K562 (cell line): ENCODE measurements at regions not wholly inside any gene's neighbourhood (a gene's known extent, or its start where the extent isn't known, plus 50 kb on each side); places are given as distances from the start of the nearest gene placed in this dataset.

Experiments
- ATAC-seq: fragments of 200-7000 bp; cut with Tn5 transposase; 3 replicates; pipeline ENCODE4 v1.9.1; 2020; ENCODE audit warnings: moderate library complexity
- BruUV-seq: library from RNA; stranded (reverse); fragments of 400-500 nt; replicated peaks from 2 replicates; lab custom pipeline; 2021; lab: Mats Ljungman, UMichigan
- CTCF ChIA-PET: fragments of 300-600 bp; formaldehyde crosslinking; extraction: SDS; loops from one replicate; lab custom pipeline; 2021; ENCODE audit warnings: low intra/inter-chr PET ratio; lab: Yijun Ruan, JAX
- POLR2A ChIA-PET: fragments of 300-600, 350-650 bp; sonication (Branson Sonifier 250); formaldehyde crosslinking; extraction: SDS; loops from one replicate; lab custom pipeline; 2021; ENCODE audit warnings: antibody characterized with exemption, inconsistent platforms; lab: Yijun Ruan, JAX
- DNase-seq, 4 experiments: peaks; one replicate each; pipeline versions ENCODE4 v3.0.0 to v3.0.0-alpha.2; 2011 to 2018; ENCODE audit warnings: low spot score in 3 of 4, mixed read lengths in 3 of 4; ENCODE audit errors: extremely low read depth in 1 of 4
- FAIRE-seq: peaks from 2 replicates; lab custom pipeline; 2011; peaks lifted over from hg19 to GRCh38; lab: Jason Lieb, UNC
- H2AFZ ChIP-seq: 2 replicates; pipeline ENCODE4 v1.6.0; 2011; ENCODE audit warnings: low read depth, low read length, control low read depth, inconsistent platforms
- H3K27ac ChIP-seq: fragments of 200-600 bp; 3 replicates; pipeline ENCODE4 v1.8.0; 2011; ENCODE audit warnings: low read depth, mild to moderate bottlenecking, control low read depth, inconsistent platforms, low read length, moderate library complexity, mixed read lengths; ENCODE audit errors: extremely low read depth
- H3K27me3 ChIP-seq, 2 experiments: fragments of 300-600 bp in 1 of 2; 2 replicates in 1 of 2; 3 replicates in 1 of 2; pipeline versions ENCODE4 v1.6.0 to v1.8.0; 2011; ENCODE audit warnings: inconsistent platforms in 2 of 2, low read length in 2 of 2, mild to moderate bottlenecking in 1 of 2, mixed read lengths in 1 of 2, moderate library complexity in 1 of 2; ENCODE audit not compliant: control insufficient read depth in 2 of 2, insufficient read depth in 2 of 2
- H3K36me3 ChIP-seq: fragments of 300-600 bp; 3 replicates; pipeline ENCODE4 v1.8.0; 2011; ENCODE audit warnings: mild to moderate bottlenecking, low read length, inconsistent platforms; ENCODE audit not compliant: control insufficient read depth, insufficient read depth
- H3K4me1 ChIP-seq, 2 experiments: fragments of 200-600 bp in 1 of 2; replicated peaks in 1 of 2; 2 replicates in 1 of 2; 3 replicates in 1 of 2; pipeline versions ENCODE4 v1.5.1 to v1.8.0; 2011; ENCODE audit warnings: inconsistent platforms in 2 of 2, low read length in 2 of 2, mild to moderate bottlenecking in 1 of 2, mixed read lengths in 1 of 2, moderate library complexity in 1 of 2; ENCODE audit not compliant: control insufficient read depth in 2 of 2, insufficient read depth in 2 of 2
- H3K4me2 ChIP-seq: 2 replicates; pipeline ENCODE4 v1.6.1; 2011; ENCODE audit warnings: low read length, control low read depth, inconsistent platforms, mixed read lengths; ENCODE audit not compliant: insufficient read depth
- H3K4me3 ChIP-seq: fragments of 200-600 bp; sonication (generic), shearing (Covaris generic); 2 replicates; pipeline ENCODE4 v1.5.1; 2016; ENCODE audit warnings: control low read depth, inconsistent platforms
- H3K79me2 ChIP-seq: fragments of 200-600 bp; 3 replicates; pipeline ENCODE4 v1.8.0; 2011; ENCODE audit warnings: low read length, inconsistent platforms; ENCODE audit not compliant: control insufficient read depth, insufficient read depth
- H3K9ac ChIP-seq, 2 experiments: 2 replicates each; pipeline versions ENCODE4 v1.6.0 to v1.6.1; 2011; ENCODE audit warnings: low read depth in 2 of 2, low read length in 2 of 2, control low read depth in 1 of 2, inconsistent platforms in 1 of 2, mild to moderate bottlenecking in 1 of 2, mixed read lengths in 1 of 2; ENCODE audit not compliant: insufficient read depth in 1 of 2
- H3K9me1 ChIP-seq: one replicate; pipeline ENCODE4 v1.6.0; 2011; ENCODE audit warnings: inconsistent platforms, mild to moderate bottlenecking, low read length, moderate library complexity; ENCODE audit not compliant: control insufficient read depth, insufficient read depth
- H3K9me3 ChIP-seq: replicated peaks from 2 replicates; pipeline ENCODE4 v1.5.1; 2011; ENCODE audit warnings: low read depth, low read length, inconsistent platforms; ENCODE audit not compliant: control insufficient read depth, insufficient read depth
- H4K20me1 ChIP-seq: replicated peaks from 2 replicates; pipeline ENCODE4 v1.6.1; 2011; ENCODE audit warnings: low read length, inconsistent platforms, mixed read lengths; ENCODE audit not compliant: control insufficient read depth, insufficient read depth
- BCOR ChIP-seq: fragments of 450-650 bp; IDR thresholded peaks from 2 replicates; pipeline ENCODE4 v1.6.1; 2016
- ESRRB ChIP-seq: fragments of 250-450 bp; sonication (Bioruptor Pico); IDR thresholded peaks from 2 replicates; pipeline ENCODE4 v1.5.0; 2020; ENCODE audit warnings: mild to moderate bottlenecking, moderate library complexity, borderline replicate concordance
- HEY1 ChIP-seq: fragments of 250-450 bp; sonication (Bioruptor Pico); IDR thresholded peaks from 2 replicates; pipeline ENCODE4 v1.5.0; 2020; ENCODE audit warnings: mild to moderate bottlenecking, moderate library complexity, borderline replicate concordance
- HINFP ChIP-seq: fragments of 450-650 bp; conservative IDR thresholded peaks from 2 replicates; pipeline ENCODE4 v1.6.1; 2016; ENCODE audit warnings: missing genetic modification characterization, low read depth, mild to moderate bottlenecking, control low read depth, missing compliant biosample characterization
- POLR3A ChIP-seq: IDR thresholded peaks from 2 replicates; pipeline ENCODE4 v1.6.1; 2011; ENCODE audit warnings: borderline replicate concordance, mild to moderate bottlenecking, moderate library complexity; ENCODE audit not compliant: insufficient read length, insufficient read depth; ENCODE audit errors: extremely low read depth
- YY1 ChIP-seq, 3 experiments: IDR thresholded peaks; 2 replicates each; pipeline ENCODE4 v1.6.1; 2011; ENCODE audit warnings: low read length in 2 of 3, mild to moderate bottlenecking in 2 of 3, moderate library complexity in 2 of 3, borderline replicate concordance in 1 of 3, control low read depth in 1 of 3, low read depth in 1 of 3; ENCODE audit not compliant: insufficient read depth in 3 of 3, insufficient replicate concordance in 2 of 3, control insufficient read depth in 1 of 3, insufficient read length in 1 of 3; ENCODE audit errors: extremely low read depth in 1 of 3
- ZNF445 ChIP-seq: fragments of 250-450 bp; sonication (Bioruptor Pico); IDR thresholded peaks from 2 replicates; pipeline ENCODE4 v1.4.0; 2020; ENCODE audit warnings: low read depth, mild to moderate bottlenecking, moderate library complexity
- ZZZ3 ChIP-seq: fragments of 450-650 bp; IDR thresholded peaks from 2 replicates; pipeline ENCODE4 v1.6.1; 2016; ENCODE audit warnings: antibody characterized with exemption, mild to moderate bottlenecking, moderate library complexity
- WGBS: fragments of 100-300 bp; shearing (Covaris generic); methylation state at CpG from one replicate; pipeline ENCODE4 v1.1.6; 2016; ENCODE audit warnings: low coverage, mixed read lengths; ENCODE audit not compliant: insufficient coverage; ENCODE audit errors: missing lambda C conversion rate; 5-methylcytosine and 5-hydroxymethylcytosine counted together
- in situ Hi-C: fragments of 300-500 bp; cut with MboI; formaldehyde crosslinking; loops from 4 replicates; pipeline ENCODE4 v1.15.0; 2018; ENCODE audit warnings: inconsistent platforms, mixed read lengths
- intact Hi-C: fragments of 100-400 bp; cut with micrococcal nuclease; formaldehyde crosslinking; loops from 2 replicates; pipeline ENCODE4 v1.14.2; 2022
- TF ChIP-seq, protein P1 (sequence below), 2 experiments: IDR thresholded peaks; 2 replicates each; pipeline ENCODE4 v1.6.1; 2011; ENCODE audit warnings: borderline replicate concordance in 1 of 2, control low read depth in 1 of 2, low read depth in 1 of 2, low read length in 1 of 2, mild to moderate bottlenecking in 1 of 2, mixed read lengths in 1 of 2, moderate library complexity in 1 of 2; ENCODE audit not compliant: insufficient read depth in 1 of 2, insufficient read length in 1 of 2, poor library complexity in 1 of 2, severe bottlenecking in 1 of 2; ENCODE audit errors: extremely low read depth in 1 of 2

GRCh38 chr14:95026851-95027463 is 130.4 kb downstream of the DICER1 start:
- intact Hi-C loops: no loop called here
- FAIRE-seq: no peak
- no peak overlapping the region for H2AFZ ChIP-seq
- H3K4me1 ChIP-seq: no peaks in the 10 kb centered on the region
- H3K27ac ChIP-seq: no peak overlapping the region
- BruUV-seq: no TSS peak
- no peak for TF ChIP-seq HEY1 (CRISPR knock-in tag)
- no peak for TF ChIP-seq ZNF445 (CRISPR knock-in tag)
- no peak for TF ChIP-seq ESRRB (CRISPR knock-in tag)
- no peak for TF ChIP-seq YY1 (IDR thresholded peaks at IDR 0.05; ENCODE audit: borderline replicate concordance in 1 of 3, control insufficient read depth in 1 of 3, extremely low read depth in 1 of 3, insufficient read depth in 3 of 3, insufficient read length in 1 of 3, insufficient replicate concordance in 2 of 3, low read depth in 1 of 3, low read length in 2 of 3)
- TF ChIP-seq, protein P1, sequence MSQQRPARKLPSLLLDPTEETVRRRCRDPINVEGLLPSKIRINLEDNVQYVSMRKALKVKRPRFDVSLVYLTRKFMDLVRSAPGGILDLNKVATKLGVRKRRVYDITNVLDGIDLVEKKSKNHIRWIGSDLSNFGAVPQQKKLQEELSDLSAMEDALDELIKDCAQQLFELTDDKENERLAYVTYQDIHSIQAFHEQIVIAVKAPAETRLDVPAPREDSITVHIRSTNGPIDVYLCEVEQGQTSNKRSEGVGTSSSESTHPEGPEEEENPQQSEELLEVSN (IDR thresholded peaks at IDR 0.05; ENCODE audit: borderline replicate concordance in 1 of 2, extremely low read depth in 1 of 2, insufficient read depth in 1 of 2, insufficient read length in 1 of 2, low read depth in 1 of 2, low read length in 1 of 2, poor library complexity in 1 of 2, severe bottlenecking in 1 of 2): no peak
- TF ChIP-seq HINFP: no peak
- TF ChIP-seq POLR3A: no peak
- TF ChIP-seq ZZZ3: no peak
- TF ChIP-seq BCOR: no peak
- TF ChIP-seq, all 486 proteins: peak for 0
- Histone ChIP-seq H3K9ac (no peak overlapping the region; a peak in 1 of 4 replicates), H3K4me3 (no peak overlapping the region), H3K27me3 (no peaks in the 10 kb centered on the region), H3K79me2 (no peaks in the 10 kb centered on the region), H3K36me3 (no peaks in the 10 kb centered on the region), H3K4me2 (no peak overlapping the region), H3K9me1 (no peaks in the 10 kb centered on the region), H3K9me3 (no peaks in the 10 kb centered on the region), H4K20me1 (no peaks in the 10 kb centered on the region)
- CTCF ChIA-PET: no interaction called here
- in situ Hi-C loops: no loop called here
- DNase-seq (no peak), ATAC-seq (no peak)
- WGBS: 2% methylated on average over 6 of the region's 7 CpGs
- POLR2A ChIA-PET: interaction anchor here (0.5 kb wide), 1 partner anchor 37 kb away, joined by 3 read pairs; no protein-coding TSS in a partner anchor
